Neural crest cell (in vitro differentiated cells): ENCODE measurements at regions not wholly inside any gene's neighbourhood (a gene's known extent, or its start where the extent isn't known, plus 50 kb on each side); places are given as distances from the start of the nearest gene placed in this dataset.
A peak's percentile ranks its signal among the peaks of the same experiment; 100 is the strongest.

Experiments used
- DNase-seq: peaks from one replicate; pipeline ENCODE4 v3.0.0; 2021; ENCODE audit warnings: low read depth, mixed read lengths, low spot score
- H3K27ac Mint-ChIP-seq: one replicate; pipeline ENCODE4 v1.8.0; 2021; ENCODE audit warnings: mild to moderate bottlenecking, mixed read lengths; ENCODE audit not compliant: unreplicated experiment
- H3K27me3 Mint-ChIP-seq: 2 replicates; pipeline ENCODE4 v1.8.0; 2021; ENCODE audit warnings: low read depth, mild to moderate bottlenecking, mixed read lengths
- H3K36me3 Mint-ChIP-seq: 2 replicates; pipeline ENCODE4 v1.8.0; 2021; ENCODE audit warnings: low read depth, mild to moderate bottlenecking, mixed read lengths
- H3K4me1 Mint-ChIP-seq: 2 replicates; pipeline ENCODE4 v1.8.0; 2021; ENCODE audit warnings: mixed read lengths
- H3K4me3 Mint-ChIP-seq: one replicate; pipeline ENCODE4 v1.8.0; 2021; ENCODE audit warnings: mild to moderate bottlenecking, mixed read lengths
- H3K9me3 Mint-ChIP-seq: 2 replicates; pipeline ENCODE4 v1.8.0; 2021; ENCODE audit warnings: mixed read lengths
- CTCF ChIP-seq: fragments of 200-600 bp; sonication (generic); conservative IDR thresholded peaks from 2 replicates; pipeline ENCODE4 v1.5.0; 2021; ENCODE audit warnings: antibody characterized with exemption, mild to moderate bottlenecking

DNA sequence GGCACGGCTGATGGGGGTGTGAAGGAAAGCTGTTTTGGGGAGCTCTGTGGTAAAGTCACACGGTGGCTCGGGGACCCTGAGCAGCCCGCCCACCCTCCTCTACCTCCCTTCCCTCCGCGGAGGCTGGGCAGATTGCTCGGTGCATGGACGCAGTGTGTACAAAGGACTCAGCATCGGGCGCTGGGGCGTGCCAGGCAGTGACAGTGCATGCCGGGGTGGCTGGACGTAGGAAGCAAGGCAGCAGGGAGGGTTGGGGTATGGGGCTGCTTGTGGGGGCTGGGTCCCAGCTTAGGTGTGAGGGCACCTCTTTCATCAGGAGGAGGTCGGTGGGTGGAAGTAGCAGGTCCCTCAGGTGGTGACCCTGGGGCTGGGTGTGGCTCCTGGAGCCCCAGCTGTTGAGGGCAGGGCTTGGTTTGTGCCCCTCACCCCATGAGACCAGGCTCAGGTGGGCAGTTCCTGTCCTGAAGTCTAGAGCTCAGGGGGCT lies 159.9 kb upstream of the GSE1 start:
- Mint-ChIP-seq H3K4me3 (no peak overlapping the region), H3K36me3 (no peaks in the 10 kb centered on the region), H3K4me1 (no peaks in the 10 kb centered on the region), H3K27me3 (peaks cover 16% of the 10 kb centered on the region), H3K9me3 (no peaks in the 10 kb centered on the region), H3K27ac (peak overlapping the region; percentile 62)
- no peak for DNase-seq
- no peak for TF ChIP-seq CTCF

DNA sequence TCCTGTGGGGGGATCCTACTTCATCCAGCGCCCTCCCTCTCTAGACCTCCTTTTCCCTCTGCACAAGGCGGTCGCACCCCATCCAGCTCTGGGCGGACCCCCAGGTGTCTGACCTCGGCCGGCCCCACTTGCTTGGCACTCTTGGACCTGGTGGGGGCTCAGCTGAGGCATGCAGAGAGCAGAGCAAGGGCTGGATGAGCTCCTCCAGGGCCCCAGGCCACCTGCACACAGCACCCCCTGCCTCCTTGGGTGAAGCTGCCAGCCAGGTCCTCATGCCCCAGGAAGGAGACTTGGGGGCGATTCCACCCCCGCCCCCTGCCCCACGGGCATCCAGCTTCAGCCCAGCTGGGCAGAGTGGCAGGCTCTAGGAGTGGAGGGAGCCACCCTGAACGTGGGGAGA lies 159.4 kb upstream of the GSE1 start:
- H3K4me1 Mint-ChIP-seq: no peaks in the 10 kb centered on the region
- TF ChIP-seq CTCF: no peak
- peaks cover 16% of the 10 kb centered on the region for H3K27me3 Mint-ChIP-seq
- no peaks in the 10 kb centered on the region for H3K9me3 Mint-ChIP-seq
- no peak overlapping the region for H3K27ac Mint-ChIP-seq
- no peaks in the 10 kb centered on the region for H3K36me3 Mint-ChIP-seq
- DNase-seq: no peak
- no peak overlapping the region for H3K4me3 Mint-ChIP-seq

DNA sequence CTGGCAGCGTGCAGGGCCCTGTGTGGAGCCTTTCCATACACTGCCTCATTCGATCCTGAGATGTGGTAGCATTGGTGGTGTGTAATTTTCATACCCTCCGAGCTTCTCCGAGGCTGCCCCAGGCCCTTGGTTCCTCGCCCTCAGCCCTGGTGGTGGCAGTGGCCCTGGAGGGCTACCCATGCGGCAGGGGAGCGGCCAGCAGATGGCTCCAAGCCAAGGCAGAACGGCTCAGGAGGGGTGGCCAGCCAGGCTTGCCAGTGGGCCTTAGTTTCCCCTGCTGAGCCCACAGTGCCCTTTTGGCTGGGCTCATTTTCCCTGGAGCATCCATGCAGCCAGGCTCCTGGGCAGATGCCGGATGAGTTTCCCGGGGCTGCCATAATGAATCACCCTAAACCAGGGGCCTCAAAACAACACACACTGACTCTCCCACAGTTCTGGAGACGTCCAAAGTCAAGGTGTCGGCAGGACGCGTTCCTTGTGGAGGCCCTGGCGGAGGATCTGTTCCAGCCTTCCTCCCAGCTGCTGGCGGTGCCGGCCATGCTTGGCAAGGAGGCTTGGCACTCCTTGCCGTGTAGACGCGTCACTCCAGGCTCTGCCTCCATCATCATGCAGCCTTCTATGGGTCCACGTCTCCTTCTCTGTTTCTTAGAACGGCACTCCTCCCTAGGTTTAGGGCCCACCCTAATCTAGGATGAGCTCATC lies 158.8 kb upstream of the GSE1 start:
- H3K4me3 Mint-ChIP-seq: no peak overlapping the region
- H3K9me3 Mint-ChIP-seq: no peaks in the 10 kb centered on the region
- H3K36me3 Mint-ChIP-seq: no peaks in the 10 kb centered on the region
- no peak for DNase-seq
- peaks cover 21% of the 10 kb centered on the region for H3K27me3 Mint-ChIP-seq
- H3K27ac Mint-ChIP-seq: no peak overlapping the region
- H3K4me1 Mint-ChIP-seq: no peaks in the 10 kb centered on the region
- no peak for TF ChIP-seq CTCF

DNA sequence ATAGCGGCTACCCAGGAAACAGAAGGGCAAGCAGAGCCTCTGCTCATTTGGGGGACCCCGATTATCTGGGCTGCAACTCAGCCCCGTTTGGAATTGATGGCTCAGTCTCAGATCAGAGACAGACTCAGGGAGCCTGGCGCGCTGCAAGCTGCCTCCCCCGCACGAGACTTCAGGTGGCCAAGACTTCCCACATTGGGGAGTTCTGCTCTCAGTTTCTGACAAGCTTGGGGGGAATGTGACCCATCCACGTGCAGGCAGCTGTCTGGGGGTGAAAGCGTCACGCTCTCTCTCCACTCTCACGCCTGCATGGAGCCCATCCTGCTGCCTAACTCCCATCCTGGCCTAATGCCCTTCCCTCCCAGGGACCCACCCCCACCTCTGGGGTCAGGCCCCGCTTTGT lies 157.6 kb upstream of the GSE1 start:
- Mint-ChIP-seq H3K9me3 (no peaks in the 10 kb centered on the region), H3K4me1 (peaks cover 6% of the 10 kb centered on the region)

GRCh38 chr16:85457366-85457765 lies 155.8 kb upstream of the GSE1 start:
- no peak for DNase-seq
- no peaks in the 10 kb centered on the region for H3K36me3 Mint-ChIP-seq
- H3K27ac Mint-ChIP-seq: no peak overlapping the region
- no peak overlapping the region for H3K4me3 Mint-ChIP-seq
- H3K4me1 Mint-ChIP-seq: peaks cover 14% of the 10 kb centered on the region
- no peak for TF ChIP-seq CTCF
- no peaks in the 10 kb centered on the region for H3K9me3 Mint-ChIP-seq
- peaks cover 47% of the 10 kb centered on the region for H3K27me3 Mint-ChIP-seq

More for the DNA sequence above, 157.6 kb upstream of the GSE1 start:
- H3K4me3 Mint-ChIP-seq: no peak overlapping the region
- no peak for DNase-seq
- no peak overlapping the region for H3K27ac Mint-ChIP-seq
- no peaks in the 10 kb centered on the region for H3K36me3 Mint-ChIP-seq
- peaks cover 30% of the 10 kb centered on the region for H3K27me3 Mint-ChIP-seq
- TF ChIP-seq CTCF: no peak
